Medulla oblongata (tissue), 1 donor: ENCODE measurements at regions not wholly inside any gene's neighbourhood (a gene's known extent, or its start where the extent isn't known, plus 50 kb on each side); places are given as distances from the start of the nearest gene placed in this dataset.

Experiments used
- DNase-seq: peaks from one replicate; pipeline ENCODE4 v3.0.0-alpha.2; 2015; ENCODE audit errors: extremely low spot score

DNA sequence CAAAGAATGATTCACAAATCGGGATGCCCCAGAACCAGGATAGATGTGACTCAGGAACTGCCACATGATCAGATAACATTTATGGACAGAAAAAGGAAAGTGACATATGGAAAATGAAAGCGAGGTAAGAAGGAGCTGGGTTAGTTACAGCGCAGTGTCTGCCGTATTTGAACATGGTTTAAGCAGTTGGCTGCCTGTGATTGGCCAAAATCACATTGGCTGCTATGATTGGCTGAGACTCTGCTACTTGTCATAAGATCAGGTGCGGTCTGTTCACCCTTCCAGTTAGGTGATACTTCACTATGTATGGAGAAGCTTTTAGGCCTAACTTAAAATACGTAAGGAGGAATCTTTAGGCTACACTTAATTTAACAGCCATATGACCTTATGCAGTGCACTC lies 322.7 kb upstream of the HAND2 start:
- DNase-seq: no peak

DNA sequence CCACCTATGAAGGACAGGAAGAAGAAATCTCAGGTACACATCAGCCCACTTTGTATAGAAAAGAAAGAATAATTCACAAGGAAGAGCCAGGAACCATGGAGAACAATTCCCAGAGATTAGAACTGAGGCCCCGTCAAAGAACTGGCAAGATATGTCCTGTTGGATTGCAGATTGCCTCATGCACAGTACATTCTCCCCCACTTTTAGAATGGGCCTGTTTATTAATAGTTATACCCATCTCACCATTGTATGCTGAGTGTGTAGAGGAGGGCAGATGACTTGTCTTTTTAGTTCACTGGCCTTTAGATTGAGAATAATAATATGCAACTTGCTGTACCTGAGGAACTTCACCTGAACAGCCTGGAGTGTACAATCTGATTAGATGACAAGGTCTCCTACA lies 315.6 kb upstream of the HAND2 start:
- DNase-seq: no peak

DNA sequence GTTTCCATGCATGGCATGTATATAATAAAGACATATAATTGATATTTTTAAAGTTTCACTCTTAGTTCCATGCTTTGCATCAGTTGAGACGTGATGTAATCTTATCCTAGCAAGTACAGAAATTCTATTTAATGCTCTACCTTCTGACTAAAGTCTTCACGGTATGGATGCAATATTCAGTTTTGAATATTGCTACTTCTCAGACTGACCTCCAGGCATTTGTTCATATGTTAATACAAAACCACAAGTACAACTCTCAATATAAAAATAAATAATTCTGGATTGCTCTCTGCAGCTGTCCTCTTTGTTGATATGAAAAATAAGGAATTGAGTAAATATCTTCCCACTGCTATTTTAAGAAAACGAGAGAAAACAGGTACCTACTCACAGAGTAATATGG lies 309.8 kb upstream of the HAND2 start:
- DNase-seq: no peak

DNA sequence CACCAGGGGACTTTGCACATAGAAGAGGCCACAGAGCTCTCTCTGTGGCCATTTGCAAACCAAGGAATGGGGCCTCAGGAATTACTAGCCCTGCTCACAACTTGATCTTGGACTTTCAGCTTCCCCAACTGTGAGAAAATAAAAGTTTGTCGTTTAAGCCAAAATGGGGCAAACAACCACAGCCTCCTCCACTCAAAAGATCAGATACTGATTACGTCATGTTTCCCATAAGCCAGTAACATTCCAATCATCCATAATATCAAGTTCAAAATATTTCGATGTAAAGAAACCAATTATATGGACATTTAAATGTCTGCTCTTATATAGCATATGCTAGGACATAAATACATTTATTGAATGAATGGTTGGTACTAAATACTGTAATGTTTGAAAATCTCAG lies 307.5 kb upstream of the HAND2 start:
- no peak for DNase-seq

DNA sequence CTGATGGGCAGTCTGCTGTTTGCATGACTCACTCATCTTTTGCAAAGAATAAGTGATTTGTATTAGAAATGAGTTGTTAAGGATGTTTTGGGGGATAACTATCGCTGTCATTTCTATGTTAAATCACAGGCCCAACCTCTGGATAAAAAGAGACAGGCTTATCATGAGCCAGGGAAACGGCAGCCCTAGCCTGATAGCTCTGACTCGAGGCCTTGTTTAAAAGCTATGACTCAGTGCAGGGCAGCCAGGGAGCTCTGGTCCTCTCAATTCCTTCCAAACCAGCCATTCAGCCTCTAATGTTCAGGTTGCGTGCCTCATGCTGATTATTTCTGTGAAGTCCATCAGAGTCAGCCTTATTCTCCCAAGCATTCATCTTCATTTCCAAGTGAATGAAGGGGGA lies 305.9 kb upstream of the HAND2 start:
- peak; percentile 14 for DNase-seq

DNA sequence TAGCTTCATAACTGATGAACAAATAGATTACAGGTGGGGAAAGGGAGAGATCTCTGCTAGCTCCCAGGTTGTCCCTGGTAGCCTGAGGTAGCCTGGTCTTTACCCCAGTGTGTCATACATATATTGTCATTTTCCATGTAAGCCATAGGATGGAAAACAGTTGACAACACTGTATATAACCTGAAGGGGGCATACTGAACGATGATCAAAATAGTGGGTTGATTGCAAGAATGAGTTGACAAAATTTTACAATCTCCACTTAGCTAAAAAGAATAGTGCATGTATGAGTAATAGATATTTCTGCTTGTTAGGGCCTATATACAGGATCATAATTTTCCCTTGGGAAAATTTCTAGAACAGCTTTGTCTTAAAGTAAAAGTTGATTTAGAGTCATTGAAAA lies 304.1 kb upstream of the HAND2 start:
- no peak for DNase-seq

DNA sequence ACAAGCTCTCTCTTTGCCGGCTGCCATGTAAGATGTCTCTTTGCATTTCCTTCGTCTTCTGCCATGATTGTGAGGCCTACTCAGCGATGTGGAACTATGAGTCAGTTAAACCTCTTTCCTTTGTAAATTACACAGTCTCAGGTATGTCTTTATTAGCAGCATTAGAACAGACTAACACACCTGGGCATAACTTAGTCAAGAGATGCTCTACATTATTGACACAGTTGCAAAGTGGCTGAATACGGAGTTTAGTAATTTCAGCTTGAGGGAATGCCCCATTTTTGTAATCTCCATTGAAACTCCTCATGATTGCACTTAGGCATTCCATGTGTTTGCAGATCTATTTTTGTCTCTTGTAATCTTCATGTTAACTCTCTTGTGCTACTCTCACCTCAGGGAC lies 299.5 kb upstream of the HAND2 start:
- DNase-seq: no peak

DNA sequence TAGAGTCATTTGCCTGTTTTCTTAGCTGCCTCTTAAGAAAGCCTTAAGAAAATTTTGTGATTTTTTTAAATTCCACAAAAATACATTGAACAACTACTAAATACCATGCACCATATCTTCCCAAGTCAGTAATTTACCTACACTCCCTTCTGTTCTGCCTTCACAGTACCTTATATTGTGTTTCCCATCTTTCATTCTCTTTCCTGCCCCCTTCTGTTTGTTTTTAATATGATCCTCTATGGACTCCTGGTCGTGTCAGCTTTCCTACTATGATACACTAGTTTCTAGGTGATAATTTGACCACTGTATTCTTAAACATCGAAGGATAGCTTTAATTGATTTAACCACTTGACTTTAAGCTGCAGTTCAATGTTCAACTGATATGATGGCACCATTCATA lies 297.7 kb upstream of the HAND2 start:
- no peak for DNase-seq

DNA sequence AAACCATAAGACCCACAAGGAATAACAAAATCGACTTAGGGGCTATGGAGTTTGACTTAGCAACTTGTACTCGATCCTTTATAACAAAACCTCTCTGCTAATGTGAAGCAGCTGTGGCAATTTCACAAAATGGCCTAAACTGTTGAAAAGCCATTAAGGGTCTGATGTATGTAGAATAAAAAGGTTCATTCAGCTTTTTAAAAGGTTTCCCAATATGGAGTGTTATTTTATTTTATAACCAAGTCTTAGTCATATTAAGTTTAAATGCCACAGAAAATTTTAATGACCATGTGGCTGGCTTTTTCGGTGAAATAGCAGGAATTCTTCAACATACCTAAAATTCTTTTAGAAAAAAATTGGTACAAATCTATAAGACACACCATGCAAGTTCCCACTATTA lies 291.8 kb upstream of the HAND2 start:
- DNase-seq: no peak

DNA sequence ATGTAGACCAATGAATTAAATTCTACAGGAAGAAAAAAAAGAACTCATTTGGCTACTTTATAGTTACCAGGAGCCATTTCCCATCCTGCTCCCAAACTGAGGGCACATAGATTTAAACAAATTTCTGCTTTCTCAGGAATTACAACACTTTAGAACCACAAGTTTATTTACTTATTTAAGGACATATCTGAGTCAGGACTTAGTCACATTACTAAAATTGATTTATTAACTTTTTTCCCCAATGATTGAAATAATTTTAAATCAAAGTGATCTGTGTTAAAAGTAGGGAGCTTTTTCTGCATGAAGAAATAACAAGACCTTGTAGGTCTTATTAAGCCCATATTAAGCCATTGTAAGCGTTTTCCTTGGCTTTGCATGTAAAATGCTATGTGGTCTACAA lies 291.0 kb upstream of the HAND2 start:
- DNase-seq: no peak

DNA sequence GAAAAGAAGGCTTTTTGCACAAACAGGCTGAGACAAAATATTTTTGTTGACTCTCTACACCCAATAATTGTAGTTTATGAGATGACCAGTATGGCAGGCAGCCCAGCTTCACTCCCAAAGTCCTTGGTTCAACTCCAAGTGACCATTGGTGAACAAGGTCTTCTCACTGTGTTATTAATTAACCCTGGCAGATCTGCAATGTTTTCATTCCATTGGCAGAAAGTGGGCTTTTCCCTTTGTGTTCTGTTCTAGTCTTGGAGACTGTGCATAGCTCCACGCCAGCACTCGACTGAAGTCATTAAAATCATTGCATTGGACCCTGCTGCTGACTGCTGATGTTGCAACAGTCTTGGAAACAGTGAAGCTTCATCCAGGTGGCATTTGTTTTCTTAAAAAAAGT lies 277.3 kb upstream of the HAND2 start:
- peak; percentile 72 for DNase-seq

DNA sequence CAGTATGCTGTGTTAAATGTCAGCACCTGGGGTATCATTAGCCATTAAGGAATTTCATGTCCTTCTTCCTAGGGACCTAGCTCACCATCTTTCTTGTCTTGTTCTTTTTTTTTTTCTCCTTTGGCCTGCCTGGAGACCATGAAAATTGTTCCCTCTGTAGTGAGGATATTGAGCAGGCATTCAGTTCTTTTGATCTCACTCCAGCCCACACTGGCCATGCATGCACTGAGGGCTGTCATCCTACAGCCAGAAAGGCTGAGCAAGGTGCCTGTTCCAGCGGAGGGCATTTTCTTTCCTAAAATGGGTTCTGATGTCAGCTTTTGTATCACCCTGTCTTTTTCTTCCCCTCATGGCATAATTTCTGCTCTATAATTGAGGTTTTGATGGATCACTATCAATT lies 275.9 kb upstream of the HAND2 start:
- no peak for DNase-seq

DNA sequence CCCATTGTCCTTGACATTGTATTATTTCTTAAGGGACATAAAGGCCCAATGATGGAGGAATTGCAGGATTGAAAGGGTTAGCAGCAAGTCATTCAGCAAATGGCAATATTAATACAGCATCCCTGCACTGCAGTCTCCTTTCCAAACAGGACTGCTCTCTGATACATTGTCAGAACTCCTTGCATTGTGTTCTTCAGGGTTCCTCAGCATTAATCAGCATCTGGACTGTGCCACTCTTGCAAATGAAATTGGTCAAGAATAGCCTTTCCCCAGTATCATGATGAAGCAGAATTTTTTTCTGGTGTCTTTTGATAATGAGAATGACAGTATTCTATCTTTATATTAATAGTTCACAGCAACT lies 272.6 kb upstream of the HAND2 start:
- no peak for DNase-seq

DNA sequence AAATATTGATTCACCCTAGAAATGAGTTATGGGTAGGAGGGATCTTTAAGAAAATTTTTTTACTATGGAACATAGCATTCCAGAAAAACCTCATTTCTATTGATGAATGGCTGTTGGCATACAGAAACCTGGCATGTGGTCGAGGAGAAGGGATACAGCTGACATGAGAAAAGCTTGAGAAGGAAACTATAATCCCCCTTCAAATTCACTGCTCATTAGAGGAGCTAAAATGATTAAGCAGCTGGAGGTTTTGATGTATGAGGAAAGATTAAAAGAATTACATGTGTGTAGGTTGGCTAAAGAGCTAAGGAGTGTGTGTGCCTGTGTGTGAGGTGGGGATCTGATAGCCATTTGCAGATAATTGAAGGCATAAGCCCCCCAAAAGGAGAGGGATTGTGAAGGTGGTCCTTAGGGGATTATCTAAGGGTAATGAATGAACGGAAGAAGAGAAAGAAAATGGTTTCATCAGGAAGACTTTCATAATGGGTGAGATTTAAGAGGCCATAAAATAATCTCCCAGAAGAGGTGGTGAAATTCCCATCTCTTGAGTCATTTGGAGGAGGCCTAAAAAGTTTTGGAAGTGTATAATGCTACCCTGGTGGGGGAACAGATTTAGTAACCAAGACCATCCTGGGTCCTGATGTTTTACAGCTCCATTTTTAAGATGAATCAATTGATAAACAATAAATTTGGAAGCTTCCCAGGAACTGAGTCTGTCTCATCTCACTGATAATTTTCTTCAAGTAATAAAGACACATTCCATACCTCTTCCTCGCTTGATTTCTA lies 272.0 kb upstream of the HAND2 start:
- DNase-seq: no peak

DNA sequence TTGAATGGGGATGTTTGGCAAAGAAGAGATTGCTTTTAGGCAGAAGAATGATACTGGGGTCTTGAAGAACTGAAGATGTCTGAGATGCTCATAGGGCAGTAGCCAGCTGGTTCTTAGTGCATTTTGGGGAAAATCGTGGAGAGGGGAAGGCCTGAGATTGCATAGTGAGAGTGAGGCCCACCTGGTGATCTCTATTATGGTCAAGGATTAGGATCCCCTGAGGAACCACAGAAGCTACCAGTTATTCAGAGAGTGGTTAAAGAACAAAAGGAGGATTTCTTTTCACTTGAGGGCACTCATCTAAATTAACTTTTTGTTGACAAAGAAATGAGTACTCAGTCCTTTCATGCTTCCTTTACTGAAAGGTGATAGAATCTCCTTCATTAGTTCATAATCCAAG lies 271.3 kb upstream of the HAND2 start:
- no peak for DNase-seq

DNA sequence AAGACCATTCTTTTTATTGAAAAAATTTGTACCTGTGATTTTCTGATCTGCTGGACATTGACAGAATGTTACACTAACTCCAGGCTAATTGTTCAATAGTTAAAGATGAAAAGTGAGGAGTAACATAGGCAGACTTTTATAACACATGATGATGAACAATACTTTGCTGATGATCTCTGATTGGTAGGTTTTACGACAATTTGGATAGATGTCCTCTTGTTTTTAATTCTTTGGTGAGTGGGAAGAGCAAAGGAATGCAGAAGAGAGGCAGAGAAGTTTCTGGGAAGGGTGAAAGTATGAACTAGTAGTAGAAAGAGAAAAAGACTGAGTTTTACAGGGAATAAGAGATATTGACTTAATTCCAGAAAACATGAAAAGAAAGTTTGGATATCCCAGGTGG lies 267.3 kb upstream of the HAND2 start:
- no peak for DNase-seq

DNA sequence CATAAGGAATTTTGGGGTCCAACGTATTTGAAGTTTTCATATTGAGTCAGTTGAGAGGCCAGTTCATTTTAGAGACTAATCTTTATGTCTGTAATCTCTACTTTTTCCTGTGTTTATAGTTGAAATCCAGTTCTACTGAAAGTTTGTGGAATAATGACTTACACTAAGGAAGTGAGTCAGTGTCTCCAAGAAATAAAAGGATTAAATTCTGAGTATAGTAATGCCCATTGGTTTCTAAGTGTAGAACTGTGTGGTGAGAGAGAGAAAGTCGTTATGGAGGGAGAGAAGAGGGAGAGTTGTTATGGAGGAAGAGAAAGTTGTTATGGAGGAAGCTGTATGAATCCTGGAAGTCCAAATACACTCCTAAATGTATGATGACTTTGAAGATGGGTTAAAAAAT lies 264.6 kb upstream of the HAND2 start:
- no peak for DNase-seq

DNA sequence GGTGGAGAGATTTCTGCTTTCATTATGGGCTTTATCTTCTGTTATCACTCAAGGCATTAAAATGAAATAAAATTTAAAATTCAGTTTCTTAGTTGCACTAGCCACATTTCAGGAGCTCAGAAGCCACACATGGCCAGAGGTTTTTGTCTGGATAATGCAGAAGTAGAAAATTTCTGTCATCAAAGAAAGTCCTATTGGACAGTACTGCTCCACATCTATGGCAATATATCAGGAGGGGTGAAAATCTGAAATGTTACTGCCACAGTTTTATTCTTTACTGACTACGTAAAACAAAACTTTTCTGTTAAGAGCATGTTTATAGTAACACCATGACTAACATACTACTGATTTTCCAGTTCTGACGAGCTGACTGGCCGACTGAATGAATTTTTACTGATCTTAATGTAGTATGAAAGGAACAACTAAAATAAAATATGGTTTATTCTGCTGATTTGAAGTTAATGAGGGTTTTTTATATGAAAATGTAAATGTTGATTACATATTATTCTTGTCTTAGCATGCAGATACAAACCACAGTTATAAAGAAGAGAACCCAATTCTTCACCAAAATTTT lies 264.0 kb upstream of the HAND2 start:
- DNase-seq: no peak

DNA sequence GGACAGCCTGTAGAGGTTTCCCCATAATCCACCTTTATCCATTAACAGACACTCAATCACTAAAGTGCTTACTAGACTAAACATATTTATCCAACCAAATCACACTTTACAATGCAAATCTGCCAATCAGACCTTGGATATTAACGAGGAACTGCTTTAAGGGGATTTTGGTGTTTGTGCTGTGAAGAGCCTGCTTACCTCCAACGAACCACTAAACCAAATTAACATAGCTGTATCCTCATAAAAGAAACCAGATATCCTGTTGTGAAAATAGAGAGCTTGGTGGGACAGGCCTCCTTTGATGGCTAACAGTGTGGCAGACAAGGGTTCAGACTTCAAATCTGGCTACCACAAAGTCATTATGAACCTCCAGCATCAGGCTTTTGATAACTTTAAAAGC lies 252.6 kb upstream of the HAND2 start:
- DNase-seq: no peak

DNA sequence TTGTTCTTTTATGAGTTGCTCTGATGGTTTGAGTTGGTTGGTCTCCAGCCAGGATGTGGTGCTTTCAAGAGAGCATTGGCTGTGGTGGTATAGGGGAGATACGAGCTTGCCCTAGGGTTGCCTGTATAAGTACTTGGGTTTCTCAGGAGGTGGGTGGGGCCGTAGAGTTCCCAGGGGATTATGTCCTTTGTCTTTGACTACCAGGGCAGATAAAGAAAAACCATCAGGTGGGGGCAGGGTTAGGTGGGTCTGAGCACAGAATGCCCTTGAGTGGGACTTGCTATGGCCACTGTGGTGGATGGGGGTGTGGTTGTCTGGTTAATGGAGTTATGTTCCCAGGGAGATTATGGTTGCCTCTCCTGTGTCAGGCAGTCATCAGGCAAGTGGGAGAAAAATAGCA lies 247.9 kb upstream of the HAND2 start:
- no peak for DNase-seq

DNA sequence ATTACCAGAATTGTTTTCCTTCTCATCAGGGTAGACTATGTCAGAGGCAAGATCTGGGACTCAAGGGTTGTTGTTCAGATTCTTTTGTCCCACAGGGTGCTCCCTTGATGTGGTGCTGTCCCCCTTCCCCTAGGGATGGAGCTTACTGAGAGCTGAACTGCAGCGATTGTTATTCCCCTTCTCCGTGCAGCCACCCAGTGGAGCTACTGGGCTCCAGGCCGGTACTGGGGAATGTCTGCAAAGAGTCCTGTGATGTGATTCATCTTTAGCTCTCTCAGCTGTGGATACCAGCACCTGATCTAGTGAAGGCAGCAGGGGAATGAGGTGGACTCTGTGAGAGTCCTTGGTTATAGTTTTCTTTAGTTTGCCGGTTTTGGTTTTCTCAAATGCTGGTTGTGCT lies 247.4 kb upstream of the HAND2 start:
- no peak for DNase-seq

DNA sequence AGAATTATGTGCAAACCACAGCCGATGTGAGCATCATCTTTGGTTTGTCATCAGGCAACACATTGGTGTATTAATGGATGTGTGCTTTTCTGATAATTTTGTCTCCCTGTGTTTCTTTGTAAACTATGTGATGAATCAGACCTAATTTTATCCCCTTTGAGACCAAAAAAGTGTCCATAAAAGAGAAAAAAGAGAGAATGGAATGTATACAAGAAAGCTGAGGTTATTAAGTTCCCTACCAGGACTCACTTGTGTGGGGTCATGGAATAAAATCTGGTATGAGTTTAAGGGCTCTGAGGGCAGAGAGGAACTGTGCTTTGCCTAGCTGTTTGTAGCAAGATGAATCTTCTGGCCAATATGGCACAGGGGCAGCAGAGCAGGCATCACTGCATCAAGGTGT lies 239.5 kb upstream of the HAND2 start:
- no peak for DNase-seq

DNA sequence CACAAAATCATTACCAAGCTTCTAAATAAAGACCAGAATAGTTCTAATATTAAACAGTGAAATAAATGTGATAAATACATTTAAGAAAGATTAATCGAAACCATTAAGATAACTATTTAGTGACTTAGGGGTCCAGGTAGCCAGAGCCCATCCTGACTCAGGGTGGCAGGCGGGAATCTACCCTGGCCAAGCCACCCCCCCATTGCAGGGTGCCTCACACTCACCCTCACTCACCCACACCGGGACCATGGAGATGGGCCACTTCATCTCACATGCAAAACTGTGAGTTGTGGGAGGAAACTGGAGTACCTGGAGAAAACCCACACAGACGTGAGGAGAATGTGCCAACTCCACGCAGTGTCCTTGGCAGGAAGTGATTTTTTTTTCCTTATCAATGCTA lies 237.6 kb upstream of the HAND2 start:
- DNase-seq: no peak

DNA sequence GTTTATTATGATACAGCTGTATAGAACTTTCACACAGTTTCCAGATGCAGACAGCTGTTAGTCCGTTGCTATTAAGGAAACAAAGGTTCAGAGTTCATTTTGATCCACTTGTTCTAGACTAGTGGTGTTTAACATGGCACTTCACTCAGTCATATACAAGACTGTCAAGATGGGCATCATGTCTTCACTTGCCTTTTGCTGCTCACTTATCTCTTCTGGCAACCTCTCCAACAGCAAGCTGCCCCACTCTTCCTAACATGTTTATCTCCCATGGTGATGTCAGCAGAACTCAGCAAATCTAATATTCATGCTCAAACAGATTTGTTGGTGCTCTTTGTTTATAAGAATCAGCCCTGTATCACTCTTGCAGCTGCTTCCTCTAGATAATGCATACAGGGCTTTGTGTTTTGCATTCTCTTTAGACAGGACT lies 236.2 kb upstream of the HAND2 start:
- DNase-seq: no peak
